ENCODE measurements at regions not wholly inside any gene's neighbourhood (a gene's known extent, or its start where the extent isn't known, plus 50 kb on each side); places are given as distances from the start of the nearest gene placed in this dataset.

DNA sequence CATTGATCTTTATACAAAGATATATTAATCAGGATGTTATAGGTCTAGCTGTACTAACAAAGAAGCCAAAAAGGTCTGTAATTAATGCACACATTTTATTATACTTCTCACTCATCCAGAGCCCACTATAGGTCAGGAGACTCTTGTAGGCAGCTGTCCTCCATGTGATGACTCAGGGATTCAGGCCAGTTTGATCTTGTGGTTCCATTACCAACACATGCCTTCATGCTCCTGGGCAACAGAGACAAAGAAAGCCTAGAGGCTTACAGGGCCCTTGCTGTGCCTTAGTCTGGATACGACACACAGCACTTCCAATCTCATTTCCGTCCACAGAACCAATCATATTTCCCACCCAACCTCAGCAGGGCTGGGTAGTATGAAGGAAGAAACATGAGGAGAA lies 150.3 kb upstream of the NCAM1 start:
- no peak for DNase-seq (ENCODE audit: low read depth)

DNA sequence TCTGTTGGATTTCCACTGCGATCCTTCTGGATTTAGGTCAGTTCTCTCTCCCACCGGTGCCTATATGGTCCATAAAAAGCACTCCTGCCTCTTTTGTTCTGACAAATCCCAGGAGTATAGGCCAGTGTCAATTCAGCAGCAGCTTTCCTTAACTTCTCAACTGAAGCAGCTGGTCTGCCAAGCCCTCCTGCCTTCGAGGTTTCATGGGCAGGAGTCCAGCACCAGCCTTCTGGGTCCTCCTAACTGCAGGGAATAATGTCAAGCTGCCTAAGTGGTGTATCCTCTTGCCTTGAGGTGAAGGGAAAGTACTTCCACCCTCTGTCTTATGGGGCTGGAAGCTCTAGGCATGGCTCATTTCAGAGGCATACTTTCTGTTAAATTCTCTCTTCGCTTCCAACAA lies 149.4 kb upstream of the NCAM1 start:
- DNase-seq (ENCODE audit: low read depth), result no peak

DNA sequence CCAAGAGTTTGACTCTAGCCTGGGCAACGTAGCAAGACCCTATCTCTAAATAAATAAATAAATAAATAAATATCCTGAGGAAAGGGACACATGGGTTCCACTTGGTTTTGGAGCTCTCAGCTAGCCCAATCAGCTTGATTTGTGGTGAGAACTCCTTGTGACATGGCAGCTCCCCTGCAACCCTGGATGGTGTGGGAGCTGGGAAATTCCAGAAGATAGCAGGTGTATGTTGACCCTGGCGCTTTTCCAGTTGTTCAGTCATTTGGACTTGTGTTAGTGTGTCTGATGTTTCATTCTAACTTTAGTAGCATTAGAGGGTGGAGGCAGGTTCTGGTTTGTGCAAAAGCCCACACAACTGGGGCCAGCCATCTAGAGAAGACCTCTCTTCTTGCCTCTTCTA lies 148.5 kb upstream of the NCAM1 start:
- no peak for DNase-seq (ENCODE audit: low read depth)

DNA sequence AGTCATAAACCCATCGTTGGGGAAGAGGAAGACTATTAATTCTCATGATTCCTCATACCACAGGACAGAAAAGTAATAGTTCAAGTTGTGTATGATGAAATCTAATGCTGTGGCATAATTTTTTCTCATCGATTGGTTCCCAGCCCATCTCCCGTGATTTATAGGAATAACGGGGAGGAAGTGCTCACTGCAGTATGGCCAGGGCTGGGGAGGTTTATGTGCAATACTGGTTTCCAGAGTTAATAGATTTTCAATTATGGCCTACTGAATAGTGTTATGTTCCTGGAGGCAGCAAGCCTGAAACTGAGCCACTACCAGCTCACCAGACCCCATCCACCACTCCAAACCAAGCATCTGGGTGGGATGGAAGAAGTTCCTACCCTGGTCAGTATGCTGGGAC lies 147.1 kb upstream of the NCAM1 start:
- no peak for DNase-seq (ENCODE audit: low read depth)

DNA sequence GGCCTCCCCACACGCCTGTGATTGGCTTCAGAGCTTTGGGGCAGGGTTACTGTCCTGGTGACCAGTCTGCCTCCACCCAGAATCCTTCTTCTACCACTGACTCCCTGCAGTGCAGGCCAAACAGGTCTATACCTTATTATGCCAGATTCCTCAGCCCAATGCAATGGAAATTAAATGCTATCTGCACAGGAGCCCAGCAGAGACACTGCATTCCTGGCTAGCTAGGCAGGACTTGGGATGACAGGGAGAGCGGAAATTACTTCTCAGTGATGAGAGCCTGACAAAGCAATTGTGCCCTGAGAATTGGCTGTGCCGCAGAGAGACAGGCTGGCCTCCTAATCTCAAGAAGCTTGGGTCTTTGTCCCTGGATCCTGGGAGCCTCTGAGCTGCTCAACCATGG lies 143.8 kb upstream of the NCAM1 start:
- DNase-seq (ENCODE audit: low read depth), result no peak

DNA sequence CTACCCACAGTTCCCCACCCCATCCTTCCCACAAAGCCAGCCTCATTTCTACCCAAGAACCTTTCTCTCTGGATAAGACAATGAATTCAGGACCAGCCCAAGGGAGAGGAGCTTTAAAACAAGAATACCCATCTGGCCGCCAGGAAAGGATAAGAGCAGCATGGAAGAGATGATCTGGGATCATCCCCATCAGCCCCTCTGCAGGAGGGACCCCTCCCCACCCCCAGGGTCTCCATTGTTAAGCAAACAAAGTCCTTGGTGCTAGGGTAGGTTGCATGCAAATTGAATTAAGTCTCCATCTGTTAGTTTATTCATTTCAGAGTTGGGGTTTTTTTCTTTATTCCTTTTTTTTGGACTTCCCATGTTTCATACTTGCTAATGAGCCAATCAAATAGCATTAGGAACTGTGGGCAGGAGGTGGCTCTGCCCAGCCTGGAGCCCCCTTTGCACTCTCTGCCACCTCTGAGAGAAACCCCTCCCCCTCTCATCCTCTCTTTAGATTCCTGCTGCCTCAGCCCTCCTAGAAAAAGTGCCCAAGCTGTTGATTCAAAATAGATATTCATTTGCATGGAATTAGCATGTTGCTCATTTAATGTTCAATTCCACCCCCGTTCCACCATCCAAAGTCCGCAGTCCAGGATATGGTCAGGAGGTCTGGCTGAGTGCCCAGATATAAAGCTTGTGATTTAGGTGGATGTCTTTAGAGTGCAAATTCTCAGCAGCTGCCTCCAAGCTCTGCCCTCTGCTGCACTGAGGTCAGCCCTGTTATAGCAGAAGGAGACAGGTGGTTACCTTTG lies 138.5 kb upstream of the NCAM1 start:
- DNase-seq (ENCODE audit: low read depth), result no peak

DNA sequence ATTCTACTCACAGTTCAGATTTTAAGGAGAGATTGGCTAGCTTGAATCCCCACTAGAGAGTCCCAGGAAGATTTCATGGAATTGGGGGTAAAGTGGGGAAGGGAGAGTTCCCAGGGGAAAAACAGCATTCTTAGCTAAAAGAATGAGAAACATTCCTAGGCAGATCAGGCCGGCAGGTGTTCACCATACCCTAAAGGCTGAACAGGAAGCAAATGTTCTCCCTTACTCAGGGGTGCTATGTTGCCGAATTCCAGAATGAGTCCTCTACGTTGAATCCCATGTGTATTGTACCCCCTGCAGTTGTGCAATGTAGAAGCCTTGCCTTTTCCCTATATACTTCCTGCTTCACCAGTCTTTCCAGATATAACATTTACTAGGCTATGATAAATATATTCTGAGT lies 135.2 kb upstream of the NCAM1 start:
- no peak for DNase-seq (ENCODE audit: low read depth)

DNA sequence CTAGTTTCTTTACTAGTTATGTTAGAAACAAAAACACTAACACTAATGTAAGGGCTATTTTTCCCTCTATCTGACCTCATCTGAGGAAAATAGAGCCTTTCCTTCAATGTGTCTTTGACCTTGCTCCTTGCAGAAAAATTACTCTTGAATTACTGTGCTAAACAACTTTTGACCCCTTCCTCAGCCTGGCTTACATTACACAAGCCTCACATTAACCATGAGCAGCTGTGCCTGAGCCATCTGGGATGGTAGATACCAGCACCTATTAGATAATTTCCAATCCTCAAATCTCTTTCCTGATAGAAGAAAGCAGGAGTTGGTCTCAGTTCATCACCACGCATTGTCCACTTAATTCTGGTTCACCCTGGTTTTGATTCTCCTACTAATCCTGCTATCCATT lies 134.4 kb upstream of the NCAM1 start:
- DNase-seq (ENCODE audit: low read depth), result no peak

DNA sequence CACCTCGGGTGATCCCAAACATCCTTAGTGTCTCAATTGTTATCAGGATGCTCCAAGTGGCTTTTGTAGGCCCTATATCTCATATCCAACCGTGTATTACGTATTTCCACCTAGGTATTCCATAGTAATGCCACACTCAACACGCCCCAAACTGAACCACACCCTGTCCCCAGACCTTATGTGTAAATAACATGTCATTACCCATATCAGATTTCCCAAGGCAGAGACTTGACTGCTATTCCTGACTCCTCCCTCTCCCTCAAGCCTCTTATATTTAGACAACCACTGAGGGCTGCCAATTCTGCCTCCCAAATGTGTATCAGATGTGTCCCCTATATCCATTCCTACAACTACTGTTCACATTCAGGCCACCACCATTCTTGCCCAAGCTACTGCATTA lies 132.8 kb upstream of the NCAM1 start:
- no peak for DNase-seq (ENCODE audit: low read depth)

DNA sequence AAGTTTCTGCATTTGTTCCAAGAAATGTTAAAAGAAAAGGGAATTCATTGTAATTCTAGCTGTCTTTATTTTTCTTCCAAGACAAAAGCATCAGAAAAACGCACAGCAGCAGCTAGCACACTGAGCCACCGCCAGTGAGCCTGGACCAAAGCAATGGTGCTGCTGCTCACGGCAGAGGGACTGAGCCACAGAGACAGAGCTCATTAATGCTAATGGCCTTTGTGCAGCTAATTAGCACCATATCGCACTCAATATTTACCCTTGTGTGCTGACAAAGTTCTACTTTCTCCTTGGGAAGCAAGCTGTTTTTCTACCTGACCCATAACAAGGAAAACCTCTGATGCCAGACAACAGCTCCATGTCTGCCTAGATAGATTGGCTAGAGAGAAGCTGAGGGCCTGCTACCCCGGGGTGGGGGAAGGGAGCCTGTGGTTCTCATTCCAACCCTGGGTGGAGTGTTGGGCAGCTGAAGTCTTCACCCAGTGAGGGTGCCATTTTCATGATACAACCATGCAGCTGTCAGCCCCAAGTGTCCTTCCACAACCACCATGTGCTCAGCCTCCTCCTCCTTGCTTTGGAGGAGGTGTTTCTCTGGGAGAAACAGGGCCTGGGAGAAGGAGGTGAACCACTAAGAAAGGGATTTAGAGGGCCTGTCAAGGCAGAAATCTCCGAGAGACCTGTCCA lies 131.1 kb upstream of the NCAM1 start:
- DNase-seq (ENCODE audit: low read depth), result no peak

DNA sequence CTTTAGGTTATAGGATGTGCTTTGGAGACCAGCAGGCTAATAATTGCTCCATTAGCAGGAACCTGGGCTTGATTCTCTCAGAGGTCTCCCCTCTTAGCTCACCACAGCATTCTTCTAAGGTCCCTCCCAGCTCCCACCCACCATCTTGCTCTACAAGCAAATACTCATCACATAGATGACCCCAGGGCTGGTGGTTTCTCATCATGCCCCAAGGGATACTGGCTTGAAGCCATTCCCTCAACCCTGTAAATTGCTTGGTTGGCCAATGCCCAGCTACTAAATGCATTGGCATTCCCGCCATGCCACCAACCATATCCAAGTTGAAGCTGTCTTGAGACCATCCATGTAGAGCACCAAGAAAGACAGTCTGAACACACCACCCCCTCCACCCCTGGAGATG lies 130.2 kb upstream of the NCAM1 start:
- no peak for DNase-seq (ENCODE audit: low read depth)

DNA sequence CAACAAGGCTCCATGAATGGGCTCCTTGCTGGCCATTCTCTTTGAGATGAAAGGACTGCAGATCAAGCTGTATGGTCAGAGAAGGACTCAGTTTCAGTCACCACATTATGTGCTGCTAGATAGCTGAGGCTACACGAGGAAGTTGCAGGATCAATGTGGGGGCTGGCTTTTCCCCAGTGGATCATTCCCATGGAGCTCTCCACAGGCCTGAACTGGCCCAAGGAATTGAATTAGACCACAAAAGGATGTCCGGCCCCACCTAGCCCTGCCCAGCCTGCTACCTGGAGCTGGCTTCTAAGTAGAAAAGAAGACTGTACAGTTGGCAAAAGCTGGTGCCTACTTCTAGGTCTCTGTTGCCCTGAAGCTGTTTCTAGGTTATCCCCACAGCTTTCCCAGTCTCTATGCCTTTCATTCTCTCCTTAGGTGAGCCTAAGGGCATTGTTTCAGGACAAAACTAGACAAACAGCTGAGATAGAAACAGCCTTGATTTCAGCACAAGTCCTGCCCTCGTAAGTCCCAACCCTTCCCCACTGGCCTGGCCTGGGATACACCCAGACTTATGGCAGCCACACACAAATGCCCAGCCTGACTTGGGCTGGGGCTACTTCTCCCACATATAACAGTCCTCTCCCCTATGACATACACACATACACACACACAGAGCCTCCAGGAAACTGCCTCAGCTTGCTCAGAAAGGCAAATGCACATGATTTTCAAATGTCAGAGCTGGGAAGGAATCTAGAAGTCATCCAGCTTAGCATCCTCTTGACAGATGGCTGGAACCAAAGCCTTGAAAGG lies 129.1 kb upstream of the NCAM1 start:
- no peak for DNase-seq (ENCODE audit: low read depth)

DNA sequence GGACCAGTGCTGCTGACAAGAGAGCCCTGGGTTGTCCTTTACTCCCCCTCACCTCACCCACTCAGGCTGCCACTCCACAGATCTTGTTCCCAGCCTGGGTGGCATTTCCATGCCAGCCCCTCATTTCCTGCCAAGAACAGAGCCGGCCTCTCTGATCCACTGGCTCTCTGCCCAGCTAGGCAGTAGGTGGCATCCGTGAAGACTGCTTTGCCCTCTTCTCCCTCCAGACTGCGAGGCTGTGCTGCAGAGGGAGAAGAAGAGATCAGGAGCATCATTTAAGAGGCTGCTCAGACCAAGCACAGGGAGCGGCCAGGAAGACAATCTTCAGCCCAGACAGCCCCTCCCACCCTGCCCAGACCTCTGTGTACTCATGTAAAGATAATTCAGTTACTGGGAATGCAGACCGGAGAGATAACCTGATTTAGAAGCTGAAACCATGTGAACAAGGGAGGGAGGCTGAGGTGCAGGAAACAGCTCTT lies 126.9 kb upstream of the NCAM1 start:
- no peak for DNase-seq (ENCODE audit: low read depth)

DNA sequence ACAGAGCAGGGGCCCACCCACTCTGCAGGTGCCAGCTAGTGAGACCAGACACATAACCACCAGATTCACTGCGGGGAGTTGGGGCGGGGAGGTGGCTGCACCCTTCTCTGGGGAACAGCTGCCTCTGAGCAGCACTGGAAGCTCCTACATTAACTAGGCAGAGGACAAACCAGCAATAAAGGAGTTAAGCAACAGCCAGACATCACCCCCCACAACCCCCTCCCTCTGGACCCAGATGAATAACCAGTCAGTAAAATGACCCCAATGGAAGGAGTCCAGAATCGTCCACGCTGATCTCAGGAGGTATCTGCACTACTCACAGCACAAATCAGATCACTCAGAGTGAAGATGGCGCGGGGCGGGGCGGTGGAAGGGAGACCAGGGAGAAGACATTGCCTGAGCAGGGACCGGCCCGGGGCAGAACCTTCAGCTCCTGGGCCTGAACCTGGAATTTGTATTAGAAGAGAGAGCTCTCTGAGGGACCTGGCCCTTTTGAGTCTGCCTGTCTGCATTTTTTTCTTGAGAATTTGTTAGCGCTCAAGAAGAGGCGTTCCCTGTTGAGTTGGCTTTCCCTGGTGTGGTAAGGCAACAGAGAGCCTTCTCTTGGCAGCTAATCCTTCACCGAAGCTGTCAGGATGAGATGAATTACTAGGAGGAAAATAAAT lies 125.5 kb upstream of the NCAM1 start:
- no peak for DNase-seq (ENCODE audit: low read depth)

DNA sequence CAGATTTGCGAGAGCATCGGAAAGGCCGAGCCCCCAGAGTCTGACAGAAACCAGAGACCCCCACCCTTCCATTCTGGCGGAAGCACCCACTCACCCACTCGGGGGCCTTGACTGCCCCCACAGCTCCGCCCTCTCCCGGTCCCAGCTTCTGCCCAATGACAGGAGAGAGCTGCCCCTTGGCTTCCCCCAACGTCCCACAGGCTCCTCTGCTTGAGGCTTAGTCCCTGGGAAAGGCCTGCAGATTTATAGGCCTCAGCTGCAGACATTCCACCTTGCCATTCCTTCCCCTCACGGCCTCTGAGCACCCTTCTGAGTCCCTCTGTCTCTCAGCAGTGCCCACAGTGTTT lies 125.0 kb upstream of the NCAM1 start:
- no peak for DNase-seq (ENCODE audit: low read depth)

DNA sequence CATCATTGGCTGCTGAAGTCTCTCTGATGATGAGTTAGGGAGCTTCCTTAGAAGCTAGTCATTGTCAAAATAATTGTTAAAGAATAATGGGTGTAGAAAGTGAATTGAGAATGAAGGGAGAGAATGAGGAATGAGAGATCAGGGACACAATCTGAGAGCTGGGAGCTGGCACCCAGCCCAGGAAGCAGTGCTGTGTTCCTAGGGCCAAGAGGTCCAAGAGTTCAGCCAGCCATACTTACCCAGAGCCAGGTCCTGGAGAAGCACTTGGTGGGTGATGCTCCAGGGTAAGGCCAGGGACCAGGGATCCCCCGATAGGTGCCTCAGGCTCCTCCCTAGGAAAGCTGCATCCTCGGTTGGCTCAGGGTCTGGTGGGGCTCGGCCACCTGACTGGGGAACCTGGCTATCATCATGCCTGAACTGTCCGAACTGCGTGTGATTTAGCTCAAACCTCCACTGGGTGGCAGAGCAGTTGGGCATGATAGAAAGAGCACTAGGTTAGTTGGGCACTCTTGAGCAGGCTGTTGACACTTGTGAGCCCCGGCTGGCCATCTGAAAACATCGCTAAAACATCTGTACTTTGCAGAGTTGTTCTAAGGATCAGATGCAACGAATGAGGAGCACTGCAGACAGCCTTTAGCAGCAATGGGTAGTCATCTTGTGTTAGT lies 123.9 kb upstream of the NCAM1 start:
- no peak for DNase-seq (ENCODE audit: low read depth)

DNA sequence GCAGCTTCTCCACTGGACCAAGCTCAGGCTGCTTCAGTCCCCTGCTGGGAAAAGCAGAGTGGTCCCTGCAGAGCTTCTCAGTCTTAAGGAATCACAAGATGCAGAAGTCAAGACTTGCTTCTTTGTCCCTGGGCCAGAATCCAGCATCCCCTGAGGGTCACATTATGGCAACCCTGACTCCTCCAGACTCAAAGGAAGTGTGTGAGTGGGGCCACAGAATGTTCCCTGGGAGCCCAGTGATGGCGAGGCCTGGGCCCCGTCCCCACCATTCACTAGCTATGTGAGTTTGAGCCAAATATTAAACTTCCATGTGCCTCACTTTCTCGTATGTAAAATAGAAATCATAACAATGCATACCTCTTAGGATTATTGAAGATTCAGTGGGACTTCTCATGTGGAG lies 122.2 kb upstream of the NCAM1 start:
- no peak for DNase-seq (ENCODE audit: low read depth)

DNA sequence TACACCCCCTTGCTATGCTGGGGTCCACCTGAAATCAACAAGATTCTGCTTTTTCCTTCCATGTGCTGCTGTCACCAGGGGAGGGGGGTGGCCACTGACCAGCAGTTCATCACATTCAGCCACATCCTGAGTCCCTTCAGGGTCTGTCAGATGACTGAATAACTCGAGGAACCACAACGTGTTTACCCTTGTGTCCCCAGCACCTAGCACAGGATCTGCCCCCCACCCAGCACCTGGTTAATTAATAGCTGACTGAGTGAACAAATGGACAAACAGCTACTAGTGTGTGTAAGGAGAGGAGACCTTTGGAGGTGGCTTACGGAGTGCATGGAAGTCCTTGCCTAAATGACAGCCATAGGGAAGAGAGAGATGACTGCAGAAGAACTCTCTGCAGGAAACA lies 119.5 kb upstream of the NCAM1 start:
- DNase-seq (ENCODE audit: low read depth), result no peak

DNA sequence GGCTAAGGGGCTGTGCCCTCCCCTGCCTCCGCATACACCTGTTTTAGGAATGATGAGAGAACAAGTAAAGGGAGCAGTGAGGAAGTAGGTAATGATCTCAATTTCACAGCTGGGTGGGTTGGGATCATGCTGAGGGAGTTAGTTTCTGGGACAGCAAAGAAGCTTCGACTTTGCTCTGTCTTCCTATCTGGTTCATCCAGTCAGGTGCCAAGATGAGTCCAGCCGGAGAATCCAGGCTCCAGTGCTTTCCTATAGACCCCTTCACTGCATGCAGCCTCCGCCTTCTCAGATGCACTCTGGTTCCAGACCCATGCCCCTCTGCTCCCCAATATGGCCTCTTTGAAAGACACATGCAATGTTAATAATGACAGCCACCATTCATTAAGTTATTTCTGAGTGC lies 119.1 kb upstream of the NCAM1 start:
- DNase-seq (ENCODE audit: low read depth), result no peak

DNA sequence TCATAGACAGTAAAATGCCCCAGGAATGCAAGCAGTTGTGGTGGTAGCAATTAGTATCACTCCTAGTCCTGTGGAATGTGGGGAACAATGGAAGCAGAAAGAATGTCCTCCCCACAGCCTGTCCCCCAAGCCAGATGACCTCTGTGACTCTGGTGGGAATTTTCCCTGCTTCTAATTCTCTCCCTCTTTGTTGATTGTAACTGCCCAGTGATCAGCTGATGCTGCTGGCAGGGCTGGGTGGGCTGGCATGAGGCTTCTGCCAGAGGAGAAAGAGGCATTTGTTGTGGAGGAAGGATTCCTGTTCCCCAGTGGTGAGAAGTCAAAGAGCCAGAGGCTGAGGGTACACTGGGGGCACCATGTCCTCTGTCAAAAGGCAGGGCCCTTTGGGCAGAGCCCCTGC lies 116.7 kb upstream of the NCAM1 start:
- DNase-seq (ENCODE audit: low read depth), result no peak

DNA sequence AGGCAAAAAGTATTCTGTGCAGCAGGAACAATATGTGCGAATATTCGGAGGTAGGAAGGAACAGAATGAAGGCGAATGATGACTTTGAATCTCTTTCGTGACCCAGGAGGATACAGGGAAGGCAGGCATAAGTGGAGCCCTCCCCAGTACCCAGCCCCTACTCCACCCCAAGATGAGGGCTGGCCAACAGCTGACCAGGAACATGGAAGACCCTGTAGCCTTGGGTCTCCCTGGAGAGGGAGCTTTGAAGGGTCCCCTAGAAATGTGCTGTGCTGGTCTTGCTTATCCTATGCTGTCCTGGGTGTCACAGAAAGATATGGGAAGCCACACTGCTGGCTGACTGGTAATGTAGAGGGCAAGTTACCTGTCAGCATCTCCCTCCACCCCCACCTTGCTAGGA lies 113.7 kb upstream of the NCAM1 start:
- DNase-seq (ENCODE audit: low read depth), result no peak

All from stimulated activated CD8-positive, alpha-beta memory T cell treated with anti-CD3 and anti-CD28 coated beads, Interleukin-12 subunit alpha, Interleukin-12 subunit beta, amount 100 ng/mL, for 1 hour (primary cell).